Left hindlimb (tissue), 1 donor: ENCODE measurements at regions not wholly inside any gene's neighbourhood (a gene's known extent, or its start where the extent isn't known, plus 50 kb on each side); places are given as distances from the start of the nearest gene placed in this dataset.

ENCODE experiments used
- DNase-seq: peaks from one replicate; pipeline ENCODE4 v3.0.0-alpha.2; 2018

GRCh38 chr2:221204699-221205098 is 367.4 kb downstream of the EPHA4 start:
- DNase-seq, result no peak

GRCh38 chr2:221205103-221205673 is 366.9 kb downstream of the EPHA4 start:
- DNase-seq, result no peak

- no peak for DNase-seq
Observed at GRCh38 chr2:221210686-221211085, 361.4 kb downstream of the EPHA4 start.

- DNase-seq, result no peak
Observed at GRCh38 chr2:221211653-221212052, 360.5 kb downstream of the EPHA4 start.

GRCh38 chr2:221212105-221212504 is 360.0 kb downstream of the EPHA4 start:
- no peak for DNase-seq

- DNase-seq, result no peak
Observed at GRCh38 chr2:221215487-221215886, 356.6 kb downstream of the EPHA4 start.

GRCh38 chr2:221216636-221217035 is 355.5 kb downstream of the EPHA4 start:
- no peak for DNase-seq

GRCh38 chr2:221225752-221226151 is 346.4 kb downstream of the EPHA4 start:
- no peak for DNase-seq

- DNase-seq, result no peak
Observed at GRCh38 chr2:221228214-221228769, 343.8 kb downstream of the EPHA4 start.

GRCh38 chr2:221229099-221229498 is 343.0 kb downstream of the EPHA4 start:
- DNase-seq, result no peak

- DNase-seq, result no peak
Observed at GRCh38 chr2:221231511-221231910, 340.6 kb downstream of the EPHA4 start.

- no peak for DNase-seq
Observed at GRCh38 chr2:221235941-221236340, 336.2 kb downstream of the EPHA4 start.

- DNase-seq, result no peak
Observed at GRCh38 chr2:221241072-221241471, 331.0 kb downstream of the EPHA4 start.

GRCh38 chr2:221243771-221244170 is 328.3 kb downstream of the EPHA4 start:
- DNase-seq, result no peak

- DNase-seq, result no peak
Observed at GRCh38 chr2:221245045-221245444, 327.1 kb downstream of the EPHA4 start.

- no peak for DNase-seq
Observed at GRCh38 chr2:221245772-221246171, 326.3 kb downstream of the EPHA4 start.

- DNase-seq, result no peak
Observed at GRCh38 chr2:221254299-221254698, 317.8 kb downstream of the EPHA4 start.

- no peak for DNase-seq
Observed at GRCh38 chr2:221255862-221256261, 316.2 kb downstream of the EPHA4 start.

GRCh38 chr2:221258464-221258863 is 313.6 kb downstream of the EPHA4 start:
- DNase-seq, result no peak

- no peak for DNase-seq
Observed at GRCh38 chr2:221262651-221263050, 309.5 kb downstream of the EPHA4 start.

GRCh38 chr2:221263573-221263972 is 308.5 kb downstream of the EPHA4 start:
- DNase-seq, result no peak

GRCh38 chr2:221264318-221264717 is 307.8 kb downstream of the EPHA4 start:
- DNase-seq, result no peak

GRCh38 chr2:221267773-221268425 is 304.2 kb downstream of the EPHA4 start:
- DNase-seq, result no peak

- no peak for DNase-seq
Observed at GRCh38 chr2:221268631-221269030, 303.5 kb downstream of the EPHA4 start.

GRCh38 chr2:221270806-221271205 is 301.3 kb downstream of the EPHA4 start:
- DNase-seq, result no peak
